ENCODE measurements at regions not wholly inside any gene's neighbourhood (a gene's known extent, or its start where the extent isn't known, plus 50 kb on each side); places are given as distances from the start of the nearest gene placed in this dataset.
A peak's percentile ranks its signal among the peaks of the same experiment; 100 is the strongest.

DNA sequence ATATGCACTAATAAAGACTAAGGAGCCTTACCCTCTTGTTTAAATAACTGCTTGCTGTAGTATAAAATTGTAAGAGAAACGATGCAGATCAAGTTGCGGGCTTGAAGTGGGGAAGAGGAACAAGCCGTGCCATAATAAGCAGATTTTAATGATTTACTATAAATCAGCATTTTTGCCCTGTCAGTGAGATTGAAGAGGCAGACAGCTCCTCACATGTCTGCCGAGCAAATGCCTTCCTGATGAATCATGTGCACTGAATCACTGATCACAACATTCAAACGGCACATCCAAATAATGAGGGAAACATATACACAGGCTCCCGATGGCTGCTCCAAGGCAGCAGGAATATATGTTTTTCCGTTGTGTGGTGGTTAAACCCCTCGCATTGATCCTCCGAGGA, 282.9 kb downstream of the TSHZ3 start:
- TF ChIP-seq CTCF (IDR thresholded peaks at IDR 0.05; ENCODE audit: poor library complexity, severe bottlenecking) (no peak), TAF1 (IDR thresholded peaks at IDR 0.05; ENCODE audit: low read depth) (no peak), REST (IDR thresholded peaks at IDR 0.05; ENCODE audit: borderline replicate concordance) (peak; percentile 43), POLR2AphosphoS5 (IDR thresholded peaks at IDR 0.05) (peak; percentile 95), RAD21 (conservative IDR thresholded peaks at IDR 0.05) (no peak), EP300 (conservative IDR thresholded peaks at IDR 0.05; ENCODE audit: poor library complexity, severe bottlenecking) (peak; percentile 92), SMC3 (conservative IDR thresholded peaks at IDR 0.05; ENCODE audit: poor library complexity) (no peak), EZH2 (IDR thresholded peaks at IDR 0.05; ENCODE audit: borderline replicate concordance, insufficient read depth, low read length, poor library complexity, severe bottlenecking) (no peak), MXI1 (conservative IDR thresholded peaks at IDR 0.05; ENCODE audit: poor library complexity, severe bottlenecking) (peak; percentile 32)

Measured in neural cell (in vitro differentiated cells).